Stimulated activated naive CD4-positive, alpha-beta T cell (primary cell): ENCODE measurements at regions not wholly inside any gene's neighbourhood (a gene's known extent, or its start where the extent isn't known, plus 50 kb on each side); places are given as distances from the start of the nearest gene placed in this dataset.

Source experiments
- DNase-seq, 6 experiments: peaks; one replicate each; lab custom pipeline; 2025; lab: John Stamatoyannopoulos, UW

DNA sequence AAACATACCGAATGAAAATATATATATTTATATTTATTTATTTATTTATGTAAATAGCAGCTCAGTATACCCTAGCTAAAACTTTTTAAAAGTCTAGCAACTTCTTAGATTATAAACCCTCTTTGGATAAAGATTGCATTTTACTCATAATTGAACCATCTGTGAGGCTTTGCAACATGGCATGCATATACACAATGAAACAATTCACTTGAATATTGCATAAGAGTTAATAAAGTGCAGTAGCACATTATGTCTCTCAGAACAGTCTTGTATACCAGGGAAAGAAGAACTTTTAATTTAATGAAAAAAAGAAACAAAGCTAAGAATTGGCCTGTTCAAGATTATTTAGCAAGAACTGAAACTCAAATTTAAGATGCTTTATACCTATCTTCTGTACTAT lies 1363.9 kb upstream of the ADGRL2 start:
- DNase-seq: no peak

GRCh38 chr1:80427881-80428280 lies 1372.9 kb upstream of the ADGRL2 start:
- no peak for DNase-seq

- DNase-seq: no peak
Observed at GRCh38 chr1:80424249-80424648, 1376.5 kb upstream of the ADGRL2 start.

DNA sequence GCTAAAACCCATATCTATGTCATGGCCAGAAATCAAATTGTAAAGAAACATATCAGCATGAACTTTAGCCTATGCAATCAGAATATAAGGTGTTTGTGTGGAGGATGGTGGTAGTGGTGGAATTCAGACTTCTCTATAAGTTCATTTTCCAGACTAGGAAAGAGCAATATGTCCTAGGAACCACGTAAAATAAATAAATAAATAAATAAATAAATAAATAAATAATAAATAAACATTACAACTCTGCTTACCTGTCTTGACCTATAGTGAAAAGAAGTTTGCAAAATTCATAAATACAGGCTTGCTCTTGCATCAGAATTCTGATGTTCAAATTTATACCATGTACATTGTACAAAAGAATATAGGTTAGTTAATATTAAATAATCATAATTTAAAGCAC lies 1382.6 kb upstream of the ADGRL2 start:
- no peak for DNase-seq

DNA sequence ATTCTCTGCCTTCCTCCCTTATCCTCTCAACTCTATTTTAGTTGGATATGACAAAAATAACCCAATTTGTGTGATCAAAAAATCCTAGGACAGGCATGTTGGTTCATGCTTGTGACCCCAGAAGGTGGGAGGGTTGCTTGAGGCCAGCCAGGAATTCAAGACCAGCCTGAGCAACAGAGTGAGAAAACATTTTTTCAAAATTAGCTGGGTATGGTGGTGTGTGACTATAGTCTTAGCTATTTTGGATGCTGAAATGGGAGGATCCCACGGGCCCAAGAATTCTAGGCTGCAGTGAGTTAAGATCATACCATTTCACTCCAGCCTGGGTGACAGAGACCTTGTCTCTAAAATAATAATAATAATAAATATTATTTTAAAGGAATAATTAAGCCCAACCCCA lies 1383.1 kb upstream of the ADGRL2 start:
- no peak for DNase-seq

- DNase-seq: no peak
Observed at GRCh38 chr1:80413969-80414368, 1386.8 kb upstream of the ADGRL2 start.

- no peak for DNase-seq
Observed at GRCh38 chr1:80410233-80410632, 1390.5 kb upstream of the ADGRL2 start.

DNA sequence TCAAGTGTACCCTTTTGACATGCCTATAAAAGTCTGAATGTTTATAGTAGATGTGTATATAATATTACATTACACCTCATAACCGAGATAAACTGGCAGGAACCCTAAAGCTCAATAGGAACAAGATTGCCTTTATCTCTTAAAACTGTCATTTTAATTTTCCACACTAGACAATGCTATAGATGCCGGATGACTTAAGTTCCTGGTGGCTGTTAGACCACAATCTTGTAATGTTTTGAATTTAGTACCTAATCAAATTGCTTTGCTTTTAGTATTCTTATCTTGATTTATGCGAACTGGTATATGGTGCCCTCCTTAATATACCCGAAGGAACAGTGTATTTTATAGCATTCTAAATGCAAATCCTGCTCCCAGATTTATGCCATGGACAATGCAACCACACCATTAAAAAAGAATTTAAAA lies 1397.0 kb upstream of the ADGRL4 start:
- DNase-seq: no peak

GRCh38 chr1:80402625-80403024 lies 1396.1 kb upstream of the ADGRL4 start:
- no peak for DNase-seq

DNA sequence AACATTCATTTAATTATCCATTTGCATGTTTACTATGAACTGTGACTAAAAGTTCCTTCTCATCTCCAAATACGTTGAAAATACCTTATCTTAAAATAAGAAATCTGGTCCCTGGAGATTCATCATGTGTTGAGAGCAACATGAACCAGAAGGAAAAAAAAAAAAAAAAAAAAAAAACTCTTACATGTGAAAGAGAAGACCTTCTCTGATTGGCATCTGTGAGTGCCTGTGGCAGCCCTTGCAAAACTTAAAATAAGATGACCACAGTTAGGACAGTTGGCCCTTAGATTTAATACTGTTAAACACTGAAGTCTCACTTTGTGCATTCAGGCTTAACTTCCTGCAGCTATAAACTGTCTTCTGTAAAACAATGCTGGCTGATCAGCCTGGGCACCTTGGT lies 1395.2 kb upstream of the ADGRL4 start:
- DNase-seq: no peak

DNA sequence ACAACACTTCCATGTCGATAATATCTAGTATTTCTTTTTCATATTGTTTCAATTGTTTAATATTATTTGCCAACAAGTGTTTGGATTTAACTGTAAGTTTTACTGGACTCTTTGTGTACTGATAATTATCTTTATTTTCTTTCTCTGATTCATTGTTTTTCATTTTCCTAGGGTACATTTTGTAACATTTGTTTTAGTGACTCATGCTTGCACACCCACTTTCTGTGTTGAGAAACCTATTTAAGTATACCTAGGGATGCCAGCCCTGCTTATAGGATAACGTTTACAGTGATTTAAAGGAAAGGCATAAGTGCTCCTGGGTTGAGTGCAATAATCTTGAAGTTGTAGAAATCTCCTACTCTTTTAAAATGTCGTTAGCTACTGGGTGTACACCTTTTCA lies 1386.0 kb upstream of the ADGRL4 start:
- no peak for DNase-seq

DNA sequence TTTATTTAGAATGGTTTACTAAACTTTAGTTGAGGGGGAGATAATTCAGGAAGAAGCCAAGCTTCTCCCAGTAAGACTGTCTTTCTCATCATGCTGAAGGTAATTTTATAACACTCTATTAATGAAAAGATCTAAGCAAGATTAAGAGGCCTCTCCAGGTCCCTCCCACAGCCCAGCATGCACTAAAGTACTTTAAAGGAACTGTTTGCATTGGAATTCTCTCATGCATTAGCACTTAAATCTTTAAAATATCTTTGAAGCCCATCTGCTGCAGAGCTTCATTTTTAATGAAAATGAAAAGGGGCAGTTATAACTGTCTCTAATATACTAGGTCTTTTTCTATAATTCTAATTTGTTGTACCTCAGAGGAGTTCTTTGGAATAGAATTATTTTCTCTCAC lies 1379.1 kb upstream of the ADGRL4 start:
- no peak for DNase-seq

GRCh38 chr1:80384959-80385358 lies 1378.4 kb upstream of the ADGRL4 start:
- no peak for DNase-seq

GRCh38 chr1:80384083-80384830 lies 1377.7 kb upstream of the ADGRL4 start:
- DNase-seq: no peak

DNA sequence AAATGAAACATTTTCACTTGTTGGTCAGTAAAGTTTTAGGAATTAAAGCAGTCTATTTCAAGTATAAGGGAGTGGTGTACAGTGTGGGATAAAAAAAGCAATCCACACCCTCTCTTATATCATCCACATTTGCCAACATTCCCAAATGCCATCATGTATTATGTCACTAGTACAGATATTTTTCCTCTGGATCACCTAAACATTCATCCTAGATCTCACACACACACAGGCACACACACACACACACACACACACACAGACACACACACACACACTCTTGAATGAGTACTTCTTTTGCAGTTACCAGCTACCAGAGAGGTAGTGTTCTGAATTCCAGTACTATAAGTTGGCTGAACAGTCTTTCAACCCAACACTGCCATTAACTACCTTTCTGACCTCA lies 1369.1 kb upstream of the ADGRL4 start:
- no peak for DNase-seq

GRCh38 chr1:80375109-80375508 lies 1368.6 kb upstream of the ADGRL4 start:
- DNase-seq: no peak

GRCh38 chr1:80369780-80370179 lies 1363.2 kb upstream of the ADGRL4 start:
- no peak for DNase-seq

DNA sequence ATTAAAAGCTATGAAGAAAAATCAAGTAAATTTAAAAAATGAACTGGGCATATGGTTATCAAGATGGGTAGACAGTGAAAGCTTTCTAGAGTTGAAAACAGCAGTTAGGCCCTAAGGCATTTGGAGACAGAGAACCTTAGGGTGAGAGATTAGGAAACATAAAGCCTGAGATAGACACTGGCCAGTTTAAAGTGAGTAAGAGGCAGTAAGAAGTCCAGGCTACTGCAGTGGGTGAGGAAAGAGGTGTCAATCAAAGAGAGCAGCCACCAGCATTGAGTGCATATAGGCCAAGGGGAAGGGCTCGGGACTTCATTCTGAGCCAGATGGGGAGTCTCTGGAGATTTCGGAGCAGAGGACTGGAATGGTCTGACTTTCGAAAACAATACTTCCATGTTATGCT lies 1360.5 kb upstream of the ADGRL4 start:
- no peak for DNase-seq

DNA sequence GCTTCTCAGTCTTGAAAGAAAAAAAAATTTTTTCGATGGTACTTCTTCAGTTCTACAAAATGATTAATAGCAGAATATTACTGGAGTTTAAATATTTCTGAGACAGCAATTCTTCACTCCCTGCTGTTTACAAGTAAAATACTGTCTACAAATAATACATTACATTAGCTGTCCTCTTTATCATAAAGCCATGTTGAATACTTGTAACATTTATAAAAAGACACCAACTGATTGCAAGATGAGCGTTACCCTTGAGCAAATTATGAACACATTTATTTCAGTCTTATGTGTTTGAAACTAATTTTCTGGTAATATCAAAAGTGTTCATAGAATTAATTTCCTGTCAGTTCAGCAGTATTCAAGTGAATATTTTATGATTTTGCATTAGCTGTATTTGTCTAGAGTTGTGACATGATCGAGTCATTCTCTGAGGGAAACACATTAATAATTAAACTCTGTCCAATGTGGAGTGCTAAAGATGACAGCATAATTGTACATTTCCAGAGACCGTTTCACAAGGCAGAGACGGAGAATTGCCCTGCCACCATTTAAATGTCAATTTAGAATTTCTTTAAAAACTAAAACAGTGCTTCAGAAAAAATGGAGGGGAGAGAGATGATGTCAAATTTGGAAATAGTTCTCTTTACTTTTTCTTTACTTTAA lies 1359.0 kb upstream of the ADGRL4 start:
- no peak for DNase-seq

- DNase-seq: no peak
Observed at GRCh38 chr1:80363689-80364475, 1357.4 kb upstream of the ADGRL4 start.

DNA sequence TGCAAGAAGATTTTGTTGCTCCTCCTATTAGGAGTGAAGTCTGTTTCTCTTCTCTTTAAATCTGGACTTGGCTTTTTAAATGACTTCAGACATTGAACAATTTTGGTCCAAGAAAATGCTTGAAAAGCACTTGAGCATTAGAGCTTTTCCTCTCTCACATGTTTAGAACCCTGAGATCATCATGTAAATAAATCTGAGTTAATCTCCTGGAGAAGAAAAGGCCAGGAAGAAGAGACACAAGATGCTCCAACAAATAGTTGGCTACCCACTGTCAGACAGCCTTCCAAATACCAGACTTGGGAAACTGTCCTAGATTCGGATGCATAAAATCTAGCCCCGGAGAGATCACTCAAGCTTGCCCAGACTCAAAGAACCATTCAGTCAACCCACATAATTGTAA lies 1353.1 kb upstream of the ADGRL4 start:
- DNase-seq: no peak

- no peak for DNase-seq
Observed at GRCh38 chr1:80349218-80349617, 1342.7 kb upstream of the ADGRL4 start.

- no peak for DNase-seq
Observed at GRCh38 chr1:80341021-80341420, 1334.5 kb upstream of the ADGRL4 start.
